IMR-90 (cell line): ENCODE measurements at regions not wholly inside any gene's neighbourhood (a gene's known extent, or its start where the extent isn't known, plus 50 kb on each side); places are given as distances from the start of the nearest gene placed in this dataset.

Experiments used
- ATAC-seq: fragments of 200-7000 bp; cut with Tn5 transposase; 2 replicates; pipeline ENCODE4 v1.9.1; 2020; ENCODE audit warnings: low read depth, mild to moderate bottlenecking, moderate library complexity
- BruUV-seq: library from RNA; stranded (reverse); fragments of 400-500 nt; replicated peaks from 2 replicates; lab custom pipeline; 2021; lab: Mats Ljungman, UMichigan
- CTCF ChIA-PET: fragments of 300-600 bp; formaldehyde crosslinking; extraction: SDS; loops from one replicate; lab custom pipeline; 2021; ENCODE audit warnings: antibody characterized with exemption; lab: Yijun Ruan, JAX
- POLR2A ChIA-PET: fragments of 300-600 bp; sonication (Branson Sonifier 250); formaldehyde crosslinking; loops from one replicate; lab custom pipeline; 2022; ENCODE audit warnings: antibody characterized with exemption; ENCODE audit not compliant: unreplicated experiment; lab: Charles Lee
- DNase-seq: peaks from one replicate; pipeline ENCODE4 v3.0.0; 2013
- H2AFZ ChIP-seq: replicated peaks from 2 replicates; pipeline ENCODE3; 2013; ENCODE audit warnings: low read length, mild to moderate bottlenecking; ENCODE audit not compliant: poor library complexity
- H2AK5ac ChIP-seq: 2 replicates; pipeline ENCODE4 v1.6.1; 2013; ENCODE audit warnings: low read depth, low read length, inconsistent platforms
- H2AK9ac ChIP-seq: replicated peaks from 2 replicates; pipeline ENCODE3; 2013; ENCODE audit warnings: mild to moderate bottlenecking, low read depth, low read length, moderate library complexity; ENCODE audit not compliant: poor library complexity
- H2BK120ac ChIP-seq: 2 replicates; pipeline ENCODE4 v1.6.1; 2013; ENCODE audit warnings: low read depth, low read length, inconsistent platforms
- H2BK15ac ChIP-seq: 3 replicates; pipeline ENCODE4 v1.6.1; 2013; ENCODE audit warnings: low read depth, low read length, inconsistent platforms
- H2BK20ac ChIP-seq: 2 replicates; pipeline ENCODE4 v1.6.1; 2013; ENCODE audit warnings: low read depth, mild to moderate bottlenecking, inconsistent platforms, low read length, moderate library complexity
- H2BK5ac ChIP-seq: 2 replicates; pipeline ENCODE4 v1.6.1; 2013; ENCODE audit warnings: mild to moderate bottlenecking, low read depth, low read length, inconsistent platforms; ENCODE audit not compliant: poor library complexity, severe bottlenecking
- H3K14ac ChIP-seq: replicated peaks from 2 replicates; pipeline ENCODE4 v1.6.1; 2013; ENCODE audit warnings: low read depth, low read length, inconsistent platforms
- H3K18ac ChIP-seq: 2 replicates; pipeline ENCODE4 v1.6.1; 2013; ENCODE audit warnings: low read depth, low read length, control low read depth
- H3K23ac ChIP-seq: 2 replicates; pipeline ENCODE4 v1.6.1; 2013; ENCODE audit warnings: low read depth, low read length, inconsistent platforms
- H3K27ac ChIP-seq: 2 replicates; pipeline ENCODE4 v1.5.1; 2013; ENCODE audit warnings: mild to moderate bottlenecking, control low read depth, low read length; ENCODE audit not compliant: insufficient read depth
- H3K27me3 ChIP-seq: 2 replicates; pipeline ENCODE4 v1.6.1; 2013; ENCODE audit warnings: low read length; ENCODE audit not compliant: control insufficient read depth, insufficient read depth
- H3K36me3 ChIP-seq: 2 replicates; pipeline ENCODE4 v1.6.1; 2013; ENCODE audit warnings: low read length, mixed read lengths; ENCODE audit not compliant: control insufficient read depth, insufficient read depth
- H3K4ac ChIP-seq: 2 replicates; pipeline ENCODE4 v1.6.1; 2013; ENCODE audit warnings: low read depth, low read length, inconsistent platforms
- H3K4me1 ChIP-seq: 2 replicates; pipeline ENCODE4 v1.6.1; 2013; ENCODE audit warnings: low read length, mixed read lengths; ENCODE audit not compliant: control insufficient read depth, insufficient read depth
- H3K4me2 ChIP-seq: 2 replicates; pipeline ENCODE4 v1.6.1; 2013; ENCODE audit warnings: low read depth, mild to moderate bottlenecking, control low read depth, low read length, moderate library complexity
- H3K4me3 ChIP-seq: 2 replicates; pipeline ENCODE4 v1.5.1; 2013; ENCODE audit warnings: low read depth, mild to moderate bottlenecking, control low read depth, low read length, moderate library complexity; ENCODE audit not compliant: insufficient read depth
- H3K56ac ChIP-seq: 2 replicates; pipeline ENCODE4 v1.6.1; 2013; ENCODE audit warnings: low read length, inconsistent platforms; ENCODE audit not compliant: insufficient read depth; ENCODE audit errors: extremely low read depth
- H3K79me1 ChIP-seq, 2 experiments: 2 replicates each; pipeline ENCODE4 v1.6.1; 2013; ENCODE audit warnings: low read length in 2 of 2, inconsistent platforms in 1 of 2, low read depth in 1 of 2
- H3K9ac ChIP-seq: 2 replicates; pipeline ENCODE4 v1.6.1; 2013; ENCODE audit warnings: low read depth, low read length, control low read depth
- H3K9me1 ChIP-seq: 2 replicates; pipeline ENCODE4 v1.6.1; 2013; ENCODE audit warnings: low read length, inconsistent platforms; ENCODE audit not compliant: insufficient read depth
- H3K9me3 ChIP-seq: 2 replicates; pipeline ENCODE4 v1.6.1; 2013; ENCODE audit warnings: low read length; ENCODE audit not compliant: control insufficient read depth, insufficient read depth
- H4K20me1 ChIP-seq: 2 replicates; pipeline ENCODE4 v1.6.1; 2013; ENCODE audit warnings: low read length, inconsistent platforms; ENCODE audit not compliant: insufficient read depth
- H4K5ac ChIP-seq: 2 replicates; pipeline ENCODE4 v1.6.1; 2013; ENCODE audit warnings: mild to moderate bottlenecking, low read depth, low read length, control low read depth
- H4K8ac ChIP-seq, 2 experiments: 2 replicates each; pipeline ENCODE4 v1.6.1; 2013; ENCODE audit warnings: low read depth in 2 of 2, low read length in 2 of 2, control low read depth in 1 of 2, inconsistent platforms in 1 of 2
- H4K91ac ChIP-seq: 2 replicates; pipeline ENCODE4 v1.6.1; 2013; ENCODE audit warnings: low read depth, low read length, inconsistent platforms; ENCODE audit not compliant: insufficient read depth
- BHLHE40 ChIP-seq: fragments of 150-350 bp; IDR thresholded peaks from 2 replicates; pipeline ENCODE4 v1.6.1; 2016; ENCODE audit warnings: mild to moderate bottlenecking, low read depth, low read length
- CEBPB ChIP-seq: IDR thresholded peaks from 2 replicates; pipeline ENCODE4 v1.6.1; 2012; ENCODE audit warnings: low read depth, low read length, improper control_type of control experiment
- CHD1 ChIP-seq: IDR thresholded peaks from 2 replicates; pipeline ENCODE4 v1.6.1; 2012; ENCODE audit warnings: low read depth, low read length, improper control_type of control experiment
- FOS ChIP-seq: fragments of 150-350 bp; IDR thresholded peaks from 2 replicates; pipeline ENCODE4 v1.6.1; 2016; ENCODE audit warnings: low read depth, low read length
- MAFK ChIP-seq: IDR thresholded peaks from 2 replicates; pipeline ENCODE4 v1.6.1; 2012; ENCODE audit warnings: low read depth, low read length, improper control_type of control experiment
- MAZ ChIP-seq: IDR thresholded peaks from 2 replicates; pipeline ENCODE4 v1.6.1; 2012; ENCODE audit warnings: low read depth, mild to moderate bottlenecking, low read length, improper control_type of control experiment, moderate library complexity, borderline replicate concordance
- MXI1 ChIP-seq: IDR thresholded peaks from 2 replicates; pipeline ENCODE4 v1.6.1; 2012; ENCODE audit warnings: low read depth, mild to moderate bottlenecking, low read length, moderate library complexity, borderline replicate concordance
- NFE2L2 ChIP-seq: fragments of 150-350 bp; IDR thresholded peaks from 2 replicates; pipeline ENCODE4 v1.6.1; 2016; ENCODE audit warnings: low read depth, mild to moderate bottlenecking, low read length
- POLR2A ChIP-seq: IDR thresholded peaks from 2 replicates; pipeline ENCODE4 v1.6.1; 2012; ENCODE audit warnings: mild to moderate bottlenecking, low read depth, low read length
- RAD21 ChIP-seq: IDR thresholded peaks from 2 replicates; pipeline ENCODE4 v1.6.1; 2012; ENCODE audit warnings: low read length, improper control_type of control experiment
- RCOR1 ChIP-seq: IDR thresholded peaks from 2 replicates; pipeline ENCODE4 v1.6.1; 2012; ENCODE audit warnings: mild to moderate bottlenecking, low read length, improper control_type of control experiment; ENCODE audit not compliant: insufficient replicate concordance
- RFX5 ChIP-seq: IDR thresholded peaks from 2 replicates; pipeline ENCODE4 v1.8.0; 2012; ENCODE audit warnings: low read depth, mild to moderate bottlenecking, low read length, moderate library complexity
- SMC3 ChIP-seq: fragments of 150-350 bp; IDR thresholded peaks from 2 replicates; pipeline ENCODE4 v1.6.1; 2016; ENCODE audit warnings: low read depth, mild to moderate bottlenecking, antibody characterized with exemption, low read length, moderate library complexity
- WGBS, 2 experiments: methylation state at CpG; one replicate each; pipeline versions ENCODE4 v1.1.5 to v1.1.7; 2013; ENCODE audit warnings: missing lambda C conversion rate in 2 of 2; ENCODE audit not compliant: insufficient read length in 1 of 2; ENCODE audit errors: extremely low coverage in 2 of 2; 5-methylcytosine and 5-hydroxymethylcytosine counted together
- dilution Hi-C: fragments of 300-500 bp; cut with HindIII; formaldehyde crosslinking; loops from one replicate; pipeline ENCODE4 v1.14.3; 2018; ENCODE audit warnings: low sequenced_read_pairs; ENCODE audit not compliant: unreplicated experiment
- in situ Hi-C: fragments of 300-500 bp; cut with MboI; formaldehyde crosslinking; loops from 3 replicates; pipeline ENCODE4 v1.14.3; 2019; ENCODE audit warnings: low sequenced_read_pairs, inconsistent platforms, mixed read lengths
- intact Hi-C: fragments of 100-400 bp; cut with micrococcal nuclease; formaldehyde crosslinking; loops from 2 replicates; pipeline ENCODE4 v1.10.0; 2022
- TF ChIP-seq, protein P1 (sequence below): fragments of 150-350 bp; IDR thresholded peaks from 2 replicates; pipeline ENCODE4 v1.6.1; 2016; ENCODE audit warnings: low read depth, mild to moderate bottlenecking, low read length, moderate library complexity, borderline replicate concordance
- TF ChIP-seq, protein P2 (sequence below): conservative IDR thresholded peaks from 2 replicates; pipeline ENCODE4 v1.5.1; 2012; ENCODE audit warnings: mild to moderate bottlenecking, low read depth, low read length, improper control_type of control experiment
- TF ChIP-seq, protein P3 (sequence below): fragments of 150-350 bp; IDR thresholded peaks from 2 replicates; pipeline ENCODE4 v1.6.1; 2017; ENCODE audit warnings: mild to moderate bottlenecking, antibody characterized with exemption, low read length, low read depth

DNA sequence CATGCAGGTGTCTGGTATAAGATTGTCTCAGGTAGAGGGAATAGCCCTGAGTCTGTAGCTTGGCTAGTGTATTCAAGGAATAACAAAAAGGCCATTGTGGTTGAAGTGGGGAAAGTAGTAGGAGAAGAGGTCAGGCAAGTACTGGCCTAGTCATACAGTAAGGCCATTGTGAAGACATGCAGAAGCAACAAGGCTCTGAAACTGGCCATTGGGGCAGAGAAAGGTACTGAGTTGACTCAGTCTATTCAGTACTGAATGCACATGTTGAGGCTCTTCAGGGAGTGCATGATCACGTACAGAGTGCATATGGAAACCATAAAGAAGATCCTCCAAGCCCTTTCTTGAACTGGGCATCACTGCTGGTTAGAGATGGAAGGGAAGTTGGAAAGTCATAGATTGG, 477.6 kb downstream of the SOX6 start:
- no peaks in the 10 kb centered on the region; the same call in 1 of the 2 replicates for H3K4me1 ChIP-seq
- H3K9ac ChIP-seq, result no peak overlapping the region
- H2BK5ac ChIP-seq, result no peak overlapping the region
- H3K27ac ChIP-seq, result no peak overlapping the region
- in situ Hi-C loops (no loop called here), dilution Hi-C loops (no loop called here), intact Hi-C loops (no loop called here)
- no peak overlapping the region for H2AFZ ChIP-seq
- H4K5ac ChIP-seq, result no peak overlapping the region
- ChIA-PET CTCF (no interaction called here), POLR2A (no interaction called here)
- no peaks in the 10 kb centered on the region for H3K79me1 ChIP-seq
- DNase-seq (no peak), ATAC-seq (no peak)
- H2AK9ac ChIP-seq, result no peak overlapping the region
- peaks cover 3% of the 10 kb centered on the region; the same call in 1 of the 2 replicates for H3K27me3 ChIP-seq
- H3K18ac ChIP-seq, result no peak overlapping the region
- TF ChIP-seq, protein P1, sequence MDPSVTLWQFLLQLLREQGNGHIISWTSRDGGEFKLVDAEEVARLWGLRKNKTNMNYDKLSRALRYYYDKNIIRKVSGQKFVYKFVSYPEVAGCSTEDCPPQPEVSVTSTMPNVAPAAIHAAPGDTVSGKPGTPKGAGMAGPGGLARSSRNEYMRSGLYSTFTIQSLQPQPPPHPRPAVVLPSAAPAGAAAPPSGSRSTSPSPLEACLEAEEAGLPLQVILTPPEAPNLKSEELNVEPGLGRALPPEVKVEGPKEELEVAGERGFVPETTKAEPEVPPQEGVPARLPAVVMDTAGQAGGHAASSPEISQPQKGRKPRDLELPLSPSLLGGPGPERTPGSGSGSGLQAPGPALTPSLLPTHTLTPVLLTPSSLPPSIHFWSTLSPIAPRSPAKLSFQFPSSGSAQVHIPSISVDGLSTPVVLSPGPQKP, result no peak
- no peak for TF ChIP-seq SMC3
- TF ChIP-seq, protein P2, sequence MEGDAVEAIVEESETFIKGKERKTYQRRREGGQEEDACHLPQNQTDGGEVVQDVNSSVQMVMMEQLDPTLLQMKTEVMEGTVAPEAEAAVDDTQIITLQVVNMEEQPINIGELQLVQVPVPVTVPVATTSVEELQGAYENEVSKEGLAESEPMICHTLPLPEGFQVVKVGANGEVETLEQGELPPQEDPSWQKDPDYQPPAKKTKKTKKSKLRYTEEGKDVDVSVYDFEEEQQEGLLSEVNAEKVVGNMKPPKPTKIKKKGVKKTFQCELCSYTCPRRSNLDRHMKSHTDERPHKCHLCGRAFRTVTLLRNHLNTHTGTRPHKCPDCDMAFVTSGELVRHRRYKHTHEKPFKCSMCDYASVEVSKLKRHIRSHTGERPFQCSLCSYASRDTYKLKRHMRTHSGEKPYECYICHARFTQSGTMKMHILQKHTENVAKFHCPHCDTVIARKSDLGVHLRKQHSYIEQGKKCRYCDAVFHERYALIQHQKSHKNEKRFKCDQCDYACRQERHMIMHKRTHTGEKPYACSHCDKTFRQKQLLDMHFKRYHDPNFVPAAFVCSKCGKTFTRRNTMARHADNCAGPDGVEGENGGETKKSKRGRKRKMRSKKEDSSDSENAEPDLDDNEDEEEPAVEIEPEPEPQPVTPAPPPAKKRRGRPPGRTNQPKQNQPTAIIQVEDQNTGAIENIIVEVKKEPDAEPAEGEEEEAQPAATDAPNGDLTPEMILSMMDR, result no peak
- no peak for TF ChIP-seq RAD21
- no peak for TF ChIP-seq FOS
- TF ChIP-seq POLR2A, result no peak
- no peak for TF ChIP-seq CHD1
- no peak for TF ChIP-seq MAFK
- TF ChIP-seq MAZ, result no peak
- no peak for TF ChIP-seq BHLHE40
- no peak for TF ChIP-seq NFE2L2
- no peak for TF ChIP-seq CEBPB
- TF ChIP-seq MXI1, result no peak
- no peak for TF ChIP-seq RFX5
- no peak for TF ChIP-seq RCOR1
- TF ChIP-seq, protein P3, sequence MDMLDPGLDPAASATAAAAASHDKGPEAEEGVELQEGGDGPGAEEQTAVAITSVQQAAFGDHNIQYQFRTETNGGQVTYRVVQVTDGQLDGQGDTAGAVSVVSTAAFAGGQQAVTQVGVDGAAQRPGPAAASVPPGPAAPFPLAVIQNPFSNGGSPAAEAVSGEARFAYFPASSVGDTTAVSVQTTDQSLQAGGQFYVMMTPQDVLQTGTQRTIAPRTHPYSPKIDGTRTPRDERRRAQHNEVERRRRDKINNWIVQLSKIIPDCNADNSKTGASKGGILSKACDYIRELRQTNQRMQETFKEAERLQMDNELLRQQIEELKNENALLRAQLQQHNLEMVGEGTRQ, result no peak
- H4K8ac ChIP-seq, result no peak overlapping the region
- no peak overlapping the region for H3K4me2 ChIP-seq
- H4K20me1 ChIP-seq, result no peaks in the 10 kb centered on the region
- H3K23ac ChIP-seq, result 0 out of 2 replicates have a peak overlapping the region, but pooled peaks have one; percentile 20
- H2BK120ac ChIP-seq, result no peak overlapping the region
- no peak overlapping the region for H3K56ac ChIP-seq
- H3K36me3 ChIP-seq, result no peaks in the 10 kb centered on the region
- H2AK5ac ChIP-seq, result no peak overlapping the region
- no CpG with 5 or more reads among the region's 1 CpG for WGBS, 2 experiments
- H3K9me1 ChIP-seq, result no peaks in the 10 kb centered on the region
- H3K9me3 ChIP-seq, result no peaks in the 10 kb centered on the region
- H2BK15ac ChIP-seq, result no peak overlapping the region
- no peak overlapping the region for H4K91ac ChIP-seq
- BruUV-seq, result no TSS peak
- H3K4ac ChIP-seq, result no peak overlapping the region
- H3K14ac ChIP-seq, result no peak overlapping the region
- H2BK20ac ChIP-seq, result no peak overlapping the region
- H3K4me3 ChIP-seq, result no peak overlapping the region
